Type B pancreatic cell (in vitro differentiated cells): ENCODE measurements at regions not wholly inside any gene's neighbourhood (a gene's known extent, or its start where the extent isn't known, plus 50 kb on each side); places are given as distances from the start of the nearest gene placed in this dataset.

Experiments
- DNase-seq: peaks from one replicate; pipeline ENCODE4 v3.0.0; 2021; ENCODE audit warnings: mixed read lengths; ENCODE audit not compliant: unreplicated experiment; ENCODE audit errors: extremely low spot score
- H3K27ac Mint-ChIP-seq: 2 replicates; pipeline ENCODE4 v1.8.0; 2021; ENCODE audit warnings: mild to moderate bottlenecking, mixed read lengths
- H3K27me3 Mint-ChIP-seq: 2 replicates; pipeline ENCODE4 v1.8.0; 2021; ENCODE audit warnings: mixed read lengths
- H3K36me3 Mint-ChIP-seq: 2 replicates; pipeline ENCODE4 v1.8.0; 2021; ENCODE audit warnings: mixed read lengths
- H3K4me1 Mint-ChIP-seq: one replicate; pipeline ENCODE4 v1.8.0; 2021; ENCODE audit warnings: mixed read lengths; ENCODE audit not compliant: unreplicated experiment
- H3K4me3 Mint-ChIP-seq: 2 replicates; pipeline ENCODE4 v1.8.0; 2021; ENCODE audit warnings: mild to moderate bottlenecking, mixed read lengths
- H3K9me3 Mint-ChIP-seq: 2 replicates; pipeline ENCODE4 v1.8.0; 2021; ENCODE audit warnings: mixed read lengths
- TF ChIP-seq, protein P1 (sequence below): fragments of 200-600 bp; sonication (generic); conservative IDR thresholded peaks from 2 replicates; pipeline ENCODE4 v1.5.0; 2021; ENCODE audit warnings: antibody characterized with exemption, mild to moderate bottlenecking

DNA sequence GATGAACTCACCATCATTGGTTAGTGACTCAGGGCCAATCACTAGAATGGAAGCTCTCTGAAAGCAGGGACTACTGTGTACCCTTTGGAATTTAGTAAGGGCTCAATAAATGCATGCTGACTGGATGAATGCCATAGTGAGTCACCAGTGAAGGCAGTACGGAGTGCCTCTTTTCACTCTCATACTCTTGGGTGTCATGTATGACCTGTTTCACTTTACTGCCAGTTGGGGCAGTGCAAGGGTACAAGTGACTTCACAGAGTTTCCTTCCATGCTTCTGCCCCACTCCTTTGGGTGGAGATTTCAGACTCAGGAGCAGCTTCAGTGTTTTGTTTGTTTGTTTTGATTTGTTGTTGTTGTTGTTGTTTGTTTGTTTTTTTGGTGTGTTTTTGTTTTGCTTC, 57.7 kb downstream of the SOX3 start:
- DNase-seq: no peak
- no peaks in the 10 kb centered on the region for H3K9me3 Mint-ChIP-seq
- H3K27ac Mint-ChIP-seq: no peak overlapping the region
- H3K27me3 Mint-ChIP-seq: peaks cover 5% of the 10 kb centered on the region
- no peaks in the 10 kb centered on the region for H3K4me1 Mint-ChIP-seq
- H3K36me3 Mint-ChIP-seq: no peaks in the 10 kb centered on the region
- TF ChIP-seq, protein P1, sequence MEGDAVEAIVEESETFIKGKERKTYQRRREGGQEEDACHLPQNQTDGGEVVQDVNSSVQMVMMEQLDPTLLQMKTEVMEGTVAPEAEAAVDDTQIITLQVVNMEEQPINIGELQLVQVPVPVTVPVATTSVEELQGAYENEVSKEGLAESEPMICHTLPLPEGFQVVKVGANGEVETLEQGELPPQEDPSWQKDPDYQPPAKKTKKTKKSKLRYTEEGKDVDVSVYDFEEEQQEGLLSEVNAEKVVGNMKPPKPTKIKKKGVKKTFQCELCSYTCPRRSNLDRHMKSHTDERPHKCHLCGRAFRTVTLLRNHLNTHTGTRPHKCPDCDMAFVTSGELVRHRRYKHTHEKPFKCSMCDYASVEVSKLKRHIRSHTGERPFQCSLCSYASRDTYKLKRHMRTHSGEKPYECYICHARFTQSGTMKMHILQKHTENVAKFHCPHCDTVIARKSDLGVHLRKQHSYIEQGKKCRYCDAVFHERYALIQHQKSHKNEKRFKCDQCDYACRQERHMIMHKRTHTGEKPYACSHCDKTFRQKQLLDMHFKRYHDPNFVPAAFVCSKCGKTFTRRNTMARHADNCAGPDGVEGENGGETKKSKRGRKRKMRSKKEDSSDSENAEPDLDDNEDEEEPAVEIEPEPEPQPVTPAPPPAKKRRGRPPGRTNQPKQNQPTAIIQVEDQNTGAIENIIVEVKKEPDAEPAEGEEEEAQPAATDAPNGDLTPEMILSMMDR: no peak
- H3K4me3 Mint-ChIP-seq: no peak overlapping the region

DNA sequence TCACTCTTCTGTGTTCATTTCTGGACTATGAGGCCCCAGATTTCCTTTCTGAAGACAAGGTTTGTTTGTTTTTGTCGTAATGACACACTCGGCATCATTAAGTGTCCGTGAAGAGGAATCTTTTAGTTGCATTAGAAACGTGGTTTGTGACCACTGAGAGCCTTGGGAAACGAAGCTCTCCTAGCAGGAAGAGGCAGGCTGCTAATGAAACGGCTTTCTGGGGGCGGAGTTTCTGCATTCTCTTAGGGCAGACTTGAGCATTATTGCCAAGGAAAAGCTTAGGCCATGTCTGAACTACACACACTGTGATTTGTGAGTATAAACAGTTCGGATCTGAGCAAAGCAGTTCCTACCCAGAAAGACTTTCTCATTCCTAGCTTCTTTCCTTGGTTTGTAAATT, 64.0 kb downstream of the SOX3 start:
- no peak overlapping the region for H3K4me3 Mint-ChIP-seq
- peaks cover 28% of the 10 kb centered on the region for H3K27me3 Mint-ChIP-seq
- TF ChIP-seq, protein P1: no peak
- no peaks in the 10 kb centered on the region for H3K9me3 Mint-ChIP-seq
- peaks cover 7% of the 10 kb centered on the region for H3K4me1 Mint-ChIP-seq
- no peak overlapping the region for H3K27ac Mint-ChIP-seq
- H3K36me3 Mint-ChIP-seq: no peaks in the 10 kb centered on the region
- DNase-seq: no peak

GRCh38 chrX:140439476-140439875, 65.4 kb downstream of the SOX3 start:
- Mint-ChIP-seq H3K9me3 (no peaks in the 10 kb centered on the region), H3K27me3 (peaks cover 39% of the 10 kb centered on the region), H3K4me3 (peak overlapping the region; percentile 74), H3K36me3 (no peaks in the 10 kb centered on the region), H3K27ac (no peak overlapping the region), H3K4me1 (peaks cover 7% of the 10 kb centered on the region)
- TF ChIP-seq, protein P1: no peak
- peak; percentile 77 for DNase-seq

DNA sequence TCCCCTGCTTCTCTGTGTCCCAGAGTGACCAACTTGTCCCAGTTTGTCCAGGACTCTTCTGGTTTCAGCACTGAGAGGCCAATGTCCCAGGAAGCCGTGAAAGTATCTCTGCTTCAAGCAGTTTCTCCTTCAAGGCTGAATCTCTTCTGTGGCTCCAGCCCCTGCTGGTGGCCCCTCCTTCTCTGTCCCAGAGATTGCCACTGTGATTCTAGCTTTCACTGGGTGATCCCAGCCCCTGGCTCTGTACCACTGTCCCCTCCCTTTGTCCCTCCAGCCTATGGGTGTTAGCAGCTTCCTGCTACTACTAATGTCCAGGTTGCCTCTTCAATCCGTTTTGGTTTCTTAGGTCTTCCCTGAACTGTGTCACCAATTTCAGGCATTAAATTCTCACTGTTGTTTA, 70.5 kb downstream of the SOX3 start:
- TF ChIP-seq, protein P1: no peak
- Mint-ChIP-seq H3K36me3 (no peaks in the 10 kb centered on the region), H3K4me1 (no peaks in the 10 kb centered on the region), H3K27me3 (peaks cover 46% of the 10 kb centered on the region), H3K4me3 (no peak overlapping the region), H3K9me3 (no peaks in the 10 kb centered on the region), H3K27ac (no peak overlapping the region)
- DNase-seq: no peak

- Mint-ChIP-seq H3K4me3 (no peak overlapping the region), H3K9me3 (no peaks in the 10 kb centered on the region), H3K27ac (no peak overlapping the region), H3K36me3 (no peaks in the 10 kb centered on the region), H3K4me1 (no peaks in the 10 kb centered on the region), H3K27me3 (peaks cover 46% of the 10 kb centered on the region)
- no peak for DNase-seq
- TF ChIP-seq, protein P1: no peak
Measured at GRCh38 chrX:140433582-140433981, 71.3 kb downstream of the SOX3 start.
